HepG2 (cell line): ENCODE measurements at regions not wholly inside any gene's neighbourhood (a gene's known extent, or its start where the extent isn't known, plus 50 kb on each side); places are given as distances from the start of the nearest gene placed in this dataset.
A peak's percentile ranks its signal among the peaks of the same experiment; 100 is the strongest.

ENCODE experiments used
- ATAC-seq: fragments of 200-7000 bp; cut with Tn5 transposase; 3 replicates; pipeline ENCODE4 v1.9.1; 2020; ENCODE audit warnings: mild to moderate bottlenecking, moderate library complexity
- BruUV-seq: library from RNA; stranded (reverse); fragments of 400-500 nt; replicated peaks from 2 replicates; lab custom pipeline; 2021; lab: Mats Ljungman, UMichigan
- CTCF ChIA-PET: fragments of 300-600 bp; formaldehyde crosslinking; extraction: SDS; loops from one replicate; lab custom pipeline; 2021; ENCODE audit warnings: low total read pairs, inconsistent platforms, low intra/inter-chr PET ratio; lab: Yijun Ruan, JAX
- POLR2A ChIA-PET: fragments of 350-600 bp; sonication (Branson Sonifier 250); formaldehyde crosslinking; loops from one replicate; lab custom pipeline; 2020; ENCODE audit warnings: antibody characterized with exemption, inconsistent platforms; lab: Yijun Ruan, JAX
- DNase-seq: peaks from one replicate; pipeline ENCODE4 v3.0.0-alpha.2; 2015; ENCODE audit warnings: low spot score
- FAIRE-seq: peaks from 3 replicates; lab custom pipeline; 2011; peaks lifted over from hg19 to GRCh38; lab: Jason Lieb, UNC
- H2AFZ ChIP-seq: one replicate; pipeline ENCODE4 v1.6.1; 2011; ENCODE audit warnings: low read length, inconsistent platforms
- H3K27ac ChIP-seq: fragments of 300-600 bp; 3 replicates; pipeline ENCODE4 v1.8.0; 2011; ENCODE audit warnings: mixed run types, mild to moderate bottlenecking, mixed read lengths, low read length, inconsistent platforms; ENCODE audit not compliant: insufficient read depth; ENCODE audit errors: extremely low read length
- H3K27me3 ChIP-seq, 2 experiments: fragments of 200-600 bp in 1 of 2; 2 replicates in 1 of 2; 3 replicates in 1 of 2; pipeline versions ENCODE4 v1.6.0 to v1.8.0; 2011; ENCODE audit warnings: low read length in 2 of 2, mild to moderate bottlenecking in 2 of 2, moderate library complexity in 2 of 2, inconsistent platforms in 1 of 2; ENCODE audit not compliant: insufficient read depth in 2 of 2, control insufficient read depth in 1 of 2
- H3K36me3 ChIP-seq, 2 experiments: fragments of 200-600 bp in 1 of 2; replicated peaks in 1 of 2; 2 replicates in 1 of 2; 3 replicates in 1 of 2; pipeline versions ENCODE4 v1.5.1 to v1.8.0; 2011; ENCODE audit warnings: low read length in 2 of 2, inconsistent platforms in 1 of 2; ENCODE audit not compliant: insufficient read depth in 2 of 2, control insufficient read depth in 1 of 2
- H3K4me1 ChIP-seq: 2 replicates; pipeline ENCODE4 v1.5.1; 2012; ENCODE audit warnings: low read length, inconsistent platforms; ENCODE audit not compliant: insufficient read depth
- H3K4me2 ChIP-seq: 2 replicates; pipeline ENCODE4 v1.6.0; 2011; ENCODE audit warnings: low read depth, low read length, inconsistent platforms
- H3K4me3 ChIP-seq, 3 experiments: fragments of 200-600 bp in 1 of 3; sonication (generic), shearing (Covaris generic) in 1 of 3; replicated peaks in 1 of 3; 2 replicates each; pipeline ENCODE4 v1.5.1; 2011 to 2016; ENCODE audit warnings: low read length in 3 of 3, inconsistent platforms in 2 of 3, low read depth in 2 of 3, mild to moderate bottlenecking in 2 of 3, control low read depth in 1 of 3, mixed read lengths in 1 of 3; ENCODE audit not compliant: insufficient read depth in 1 of 3
- H3K79me2 ChIP-seq: one replicate; pipeline ENCODE4 v1.6.1; 2011; ENCODE audit warnings: low read length, inconsistent platforms; ENCODE audit not compliant: insufficient read depth
- H3K9ac ChIP-seq: 2 replicates; pipeline ENCODE4 v1.6.0; 2011; ENCODE audit warnings: mild to moderate bottlenecking, low read depth, low read length, inconsistent platforms; ENCODE audit not compliant: insufficient read depth
- H3K9me3 ChIP-seq: 2 replicates; pipeline ENCODE4 v1.5.1; 2012; ENCODE audit warnings: mild to moderate bottlenecking, low read length
- H4K20me1 ChIP-seq: 2 replicates; pipeline ENCODE4 v1.6.0; 2011; ENCODE audit warnings: inconsistent platforms, mild to moderate bottlenecking, low read length, moderate library complexity; ENCODE audit not compliant: insufficient read depth
- FOXM1 ChIP-seq: sonication (generic); formaldehyde crosslinking; IDR thresholded peaks from 2 replicates; pipeline ENCODE4 v1.5.0; 2020; ENCODE audit warnings: missing genetic modification reagents
- NFKB2 ChIP-seq: sonication (generic); formaldehyde crosslinking; IDR thresholded peaks from 2 replicates; pipeline ENCODE4 v1.4.0; 2020; ENCODE audit warnings: missing genetic modification reagents, borderline replicate concordance
- SPEN ChIP-seq: sonication (generic); formaldehyde crosslinking; IDR thresholded peaks from 2 replicates; pipeline ENCODE4 v1.5.1; 2020; ENCODE audit warnings: low read depth, mild to moderate bottlenecking, missing genetic modification reagents
- TEAD3 ChIP-seq: optimal IDR thresholded peaks from 2 replicates; pipeline ENCODE3; 2016; ENCODE audit warnings: borderline replicate concordance
- ZBTB7A ChIP-seq: sonication (generic); formaldehyde crosslinking; IDR thresholded peaks from 2 replicates; pipeline ENCODE4 v1.8.0; 2022; ENCODE audit warnings: mild to moderate bottlenecking, missing genetic modification reagents
- ZNF44 ChIP-seq: sonication (generic); formaldehyde crosslinking; IDR thresholded peaks from 2 replicates; pipeline ENCODE4 v1.5.1; 2020; ENCODE audit warnings: mild to moderate bottlenecking, missing genetic modification reagents
- WGBS: methylation state at CpG from one replicate; pipeline ENCODE4 v1.1.6; 2017; ENCODE audit warnings: low lambda C conversion rate; 5-methylcytosine and 5-hydroxymethylcytosine counted together
- in situ Hi-C: cut with HindIII; loops from 2 replicates; pipeline ENCODE4 v1.10.0; 2017; ENCODE audit warnings: low pct_unique_long_range_greater_than_20kb; ENCODE audit not compliant: extremely low pct_ligation_motif_present
- intact Hi-C: fragments of 100-400 bp; cut with micrococcal nuclease; formaldehyde crosslinking; loops from one replicate; pipeline ENCODE4 v1.10.0; 2022; ENCODE audit not compliant: unreplicated experiment
- TF ChIP-seq, protein P1 (sequence below): sonication (generic); formaldehyde crosslinking; IDR thresholded peaks from 2 replicates; pipeline ENCODE4 v1.5.1; 2020; ENCODE audit warnings: mild to moderate bottlenecking, missing genetic modification reagents, moderate library complexity
- TF ChIP-seq, protein P2 (sequence below): sonication (generic); formaldehyde crosslinking; IDR thresholded peaks from 2 replicates; pipeline ENCODE4 v1.4.0; 2020; ENCODE audit warnings: missing genetic modification reagents

DNA sequence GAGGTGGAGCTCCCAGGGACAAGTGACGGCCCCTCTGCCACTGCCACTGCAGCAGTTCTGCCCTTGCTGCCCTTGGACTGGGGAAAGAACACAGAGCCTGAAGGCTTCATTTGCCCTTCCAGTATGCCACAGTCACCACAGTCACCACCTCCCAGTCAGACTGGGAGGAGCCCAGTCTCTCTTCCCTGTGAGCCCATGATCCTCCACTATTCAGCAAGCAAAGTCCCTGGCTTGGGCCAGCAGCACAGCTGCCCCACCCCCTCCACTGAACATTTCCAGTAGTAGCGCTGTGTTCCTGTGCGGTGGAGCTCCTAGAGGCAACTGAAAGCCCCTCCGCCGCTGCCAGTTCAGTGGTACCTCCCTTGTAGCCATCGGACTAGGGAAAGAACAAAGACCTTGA lies 329.4 kb downstream of the MAN2A1 start:
- FAIRE-seq: no peak
- no peaks in the 10 kb centered on the region for H4K20me1 ChIP-seq
- no peak overlapping the region for H2AFZ ChIP-seq
- ATAC-seq: peak; percentile 62
- H3K4me3 ChIP-seq: no peak overlapping the region
- TF ChIP-seq FOXM1 (CRISPR knock-in tag) (no peak), NFKB2 (CRISPR knock-in tag) (no peak), SPEN (CRISPR knock-in tag) (0 out of 2 replicates have a peak, but pooled peaks have one; percentile 28), ZBTB7A (CRISPR knock-in tag) (peak; percentile 18; the same call in 1 of the 2 replicates), ZNF44 (CRISPR knock-in tag) (no peak), TEAD3 (peak; percentile 36)
- TF ChIP-seq, protein P1, sequence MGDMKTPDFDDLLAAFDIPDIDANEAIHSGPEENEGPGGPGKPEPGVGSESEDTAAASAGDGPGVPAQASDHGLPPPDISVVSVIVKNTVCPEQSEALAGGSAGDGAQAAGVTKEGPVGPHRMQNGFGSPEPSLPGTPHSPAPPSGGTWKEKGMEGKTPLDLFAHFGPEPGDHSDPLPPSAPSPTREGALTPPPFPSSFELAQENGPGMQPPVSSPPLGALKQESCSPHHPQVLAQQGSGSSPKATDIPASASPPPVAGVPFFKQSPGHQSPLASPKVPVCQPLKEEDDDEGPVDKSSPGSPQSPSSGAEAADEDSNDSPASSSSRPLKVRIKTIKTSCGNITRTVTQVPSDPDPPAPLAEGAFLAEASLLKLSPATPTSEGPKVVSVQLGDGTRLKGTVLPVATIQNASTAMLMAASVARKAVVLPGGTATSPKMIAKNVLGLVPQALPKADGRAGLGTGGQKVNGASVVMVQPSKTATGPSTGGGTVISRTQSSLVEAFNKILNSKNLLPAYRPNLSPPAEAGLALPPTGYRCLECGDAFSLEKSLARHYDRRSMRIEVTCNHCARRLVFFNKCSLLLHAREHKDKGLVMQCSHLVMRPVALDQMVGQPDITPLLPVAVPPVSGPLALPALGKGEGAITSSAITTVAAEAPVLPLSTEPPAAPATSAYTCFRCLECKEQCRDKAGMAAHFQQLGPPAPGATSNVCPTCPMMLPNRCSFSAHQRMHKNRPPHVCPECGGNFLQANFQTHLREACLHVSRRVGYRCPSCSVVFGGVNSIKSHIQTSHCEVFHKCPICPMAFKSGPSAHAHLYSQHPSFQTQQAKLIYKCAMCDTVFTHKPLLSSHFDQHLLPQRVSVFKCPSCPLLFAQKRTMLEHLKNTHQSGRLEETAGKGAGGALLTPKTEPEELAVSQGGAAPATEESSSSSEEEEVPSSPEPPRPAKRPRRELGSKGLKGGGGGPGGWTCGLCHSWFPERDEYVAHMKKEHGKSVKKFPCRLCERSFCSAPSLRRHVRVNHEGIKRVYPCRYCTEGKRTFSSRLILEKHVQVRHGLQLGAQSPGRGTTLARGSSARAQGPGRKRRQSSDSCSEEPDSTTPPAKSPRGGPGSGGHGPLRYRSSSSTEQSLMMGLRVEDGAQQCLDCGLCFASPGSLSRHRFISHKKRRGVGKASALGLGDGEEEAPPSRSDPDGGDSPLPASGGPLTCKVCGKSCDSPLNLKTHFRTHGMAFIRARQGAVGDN (CRISPR knock-in tag): peak; percentile 33; the same call in 1 of the 2 replicates
- TF ChIP-seq, protein P2, sequence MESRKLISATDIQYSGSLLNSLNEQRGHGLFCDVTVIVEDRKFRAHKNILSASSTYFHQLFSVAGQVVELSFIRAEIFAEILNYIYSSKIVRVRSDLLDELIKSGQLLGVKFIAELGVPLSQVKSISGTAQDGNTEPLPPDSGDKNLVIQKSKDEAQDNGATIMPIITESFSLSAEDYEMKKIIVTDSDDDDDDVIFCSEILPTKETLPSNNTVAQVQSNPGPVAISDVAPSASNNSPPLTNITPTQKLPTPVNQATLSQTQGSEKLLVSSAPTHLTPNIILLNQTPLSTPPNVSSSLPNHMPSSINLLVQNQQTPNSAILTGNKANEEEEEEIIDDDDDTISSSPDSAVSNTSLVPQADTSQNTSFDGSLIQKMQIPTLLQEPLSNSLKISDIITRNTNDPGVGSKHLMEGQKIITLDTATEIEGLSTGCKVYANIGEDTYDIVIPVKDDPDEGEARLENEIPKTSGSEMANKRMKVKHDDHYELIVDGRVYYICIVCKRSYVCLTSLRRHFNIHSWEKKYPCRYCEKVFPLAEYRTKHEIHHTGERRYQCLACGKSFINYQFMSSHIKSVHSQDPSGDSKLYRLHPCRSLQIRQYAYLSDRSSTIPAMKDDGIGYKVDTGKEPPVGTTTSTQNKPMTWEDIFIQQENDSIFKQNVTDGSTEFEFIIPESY: peak; percentile 60; the same call in 1 of the 2 replicates
- H3K9ac ChIP-seq: no peak overlapping the region
- H3K36me3 ChIP-seq: no peaks in the 10 kb centered on the region; a peak in 1 of 5 replicates
- intact Hi-C loops (no loop called here), in situ Hi-C loops (no loop called here)
- POLR2A ChIA-PET: interaction anchor here (0.7 to 2.7 kb wide), 3 partner anchors 9 to 329 kb away, joined by 3 to 10 read pairs (median 3); partner anchors contain the start of gene MAN2A1
- no TSS peak for BruUV-seq
- WGBS: 100% methylated on average over 2 of the region's 6 CpGs
- CTCF ChIA-PET: no interaction called here
- H3K27me3 ChIP-seq: no peaks in the 10 kb centered on the region
- H3K4me1 ChIP-seq: peaks cover 34% of the 10 kb centered on the region
- H3K27ac ChIP-seq: no peak overlapping the region
- H3K9me3 ChIP-seq: no peaks in the 10 kb centered on the region
- no peak for DNase-seq
- no peak overlapping the region for H3K4me2 ChIP-seq
- no peaks in the 10 kb centered on the region for H3K79me2 ChIP-seq
